ENCODE measurements at regions not wholly inside any gene's neighbourhood (a gene's known extent, or its start where the extent isn't known, plus 50 kb on each side); places are given as distances from the start of the nearest gene placed in this dataset.

GRCh38 chr2:16559278-16560067, 106.2 kb downstream of the CYRIA start:
- no peak overlapping the region for H3K4me3 ChIP-seq (ENCODE audit: low read depth, low read length)
- TF ChIP-seq YY1 (tag by site-specific recombination; IDR thresholded peaks at IDR 0.05) (no peak), ZNF362 (tag by site-specific recombination; IDR thresholded peaks at IDR 0.05) (no peak), KLF1 (tag by site-specific recombination; IDR thresholded peaks at IDR 0.05) (no peak), ZNF302 (tag by site-specific recombination; IDR thresholded peaks at IDR 0.05; ENCODE audit: low read depth) (no peak), ZNF639 (tag by site-specific recombination; IDR thresholded peaks at IDR 0.05) (no peak), ZNF202 (tag by site-specific recombination; IDR thresholded peaks at IDR 0.05; ENCODE audit: borderline replicate concordance) (no peak), SALL2 (tag by site-specific recombination; IDR thresholded peaks at IDR 0.05; ENCODE audit: borderline replicate concordance) (no peak), ZNF132 (tag by site-specific recombination; IDR thresholded peaks at IDR 0.05; ENCODE audit: borderline replicate concordance) (no peak), ZFHX2 (tag by site-specific recombination; conservative IDR thresholded peaks at IDR 0.05) (no peak), SP7 (tag by site-specific recombination; IDR thresholded peaks at IDR 0.05) (no peak), ZBTB17 (tag by site-specific recombination; IDR thresholded peaks at IDR 0.05) (no peak), HOXC10 (CRISPR knock-in tag; IDR thresholded peaks at IDR 0.05) (no peak), ZNF837 (tag by site-specific recombination; IDR thresholded peaks at IDR 0.05) (no peak), MYNN (tag by site-specific recombination; IDR thresholded peaks at IDR 0.05; ENCODE audit: borderline replicate concordance) (no peak), ZBTB11 (tag by site-specific recombination; conservative IDR thresholded peaks at IDR 0.05; ENCODE audit: low read depth) (no peak), ZNF692 (tag by site-specific recombination; IDR thresholded peaks at IDR 0.05) (no peak), ZNF830 (tag by site-specific recombination; IDR thresholded peaks at IDR 0.05; ENCODE audit: low read depth) (no peak), ZNF596 (tag by site-specific recombination; IDR thresholded peaks at IDR 0.05) (no peak), ZNF747 (tag by site-specific recombination; IDR thresholded peaks at IDR 0.05) (no peak)
- ChIA-PET POLR2A (no interaction called here), CTCF (no interaction called here)
- H3K27ac ChIP-seq (ENCODE audit: extremely low read depth, low read depth, low read length) = no peak overlapping the region
- no peaks in the 10 kb centered on the region for H3K4me1 ChIP-seq (ENCODE audit: control insufficient read depth, insufficient read depth, low read length)
- peaks cover 0 to 35% of the 10 kb centered on the region in 2 experiments; a peak in 1 of 3 replicates for H3K36me3 ChIP-seq (ENCODE audit: control insufficient read depth in 2 of 2, insufficient read depth in 1 of 2, low read length in 2 of 2)
- H3K9me3 ChIP-seq (ENCODE audit: control insufficient read depth, insufficient read depth, low read depth, low read length) = no peaks in the 10 kb centered on the region
